ENCODE measurements at regions not wholly inside any gene's neighbourhood (a gene's known extent, or its start where the extent isn't known, plus 50 kb on each side); places are given as distances from the start of the nearest gene placed in this dataset.

DNA sequence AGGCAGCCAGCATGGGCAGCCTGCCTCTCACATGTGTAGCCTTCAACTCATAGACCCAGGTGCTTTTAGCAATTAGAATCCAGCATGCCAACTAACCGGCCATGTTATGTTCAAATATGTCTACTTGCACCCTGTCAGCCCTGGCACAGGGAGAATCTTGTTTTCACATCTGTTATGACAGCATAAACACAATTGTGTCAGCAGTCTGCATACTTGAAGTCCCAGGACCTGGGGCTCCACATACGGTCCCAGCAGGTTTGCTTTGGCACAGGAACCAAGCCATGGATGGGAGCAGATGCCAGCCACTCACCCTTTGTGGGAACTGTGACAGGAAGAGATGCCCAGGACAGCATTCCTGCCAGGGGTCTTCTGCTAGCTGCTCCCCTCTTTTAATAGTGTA, 67.2 kb upstream of the SYNDIG1 start:
- TF ChIP-seq POLR2A (IDR thresholded peaks at IDR 0.05; ENCODE audit: low read depth, low read length) = no peak
- TF ChIP-seq TAF1 (IDR thresholded peaks at IDR 0.05; ENCODE audit: borderline replicate concordance, low read depth, low read length) = no peak
- TF ChIP-seq POLR2AphosphoS5 (IDR thresholded peaks at IDR 0.05; ENCODE audit: low read depth, low read length) = no peak
